Stimulated activated CD4-positive, alpha-beta T cell treated with anti-CD3 and anti-CD28 coated beads, TNF-alpha, amount 100 ng/mL, for 48 hours (primary cell): ENCODE measurements at regions not wholly inside any gene's neighbourhood (a gene's known extent, or its start where the extent isn't known, plus 50 kb on each side); places are given as distances from the start of the nearest gene placed in this dataset.
"Not testable (repeated sequence)": the region's sequence is repeated elsewhere in the genome, so short reads cannot be mapped to it uniquely, and the experiment has no call there.

Experiments
- DNase-seq, 3 donors: peaks; one replicate each; pipeline ENCODE4 v3.0.0-alpha.2; 2020; ENCODE audit warnings: low read depth in 3 of 3

DNA sequence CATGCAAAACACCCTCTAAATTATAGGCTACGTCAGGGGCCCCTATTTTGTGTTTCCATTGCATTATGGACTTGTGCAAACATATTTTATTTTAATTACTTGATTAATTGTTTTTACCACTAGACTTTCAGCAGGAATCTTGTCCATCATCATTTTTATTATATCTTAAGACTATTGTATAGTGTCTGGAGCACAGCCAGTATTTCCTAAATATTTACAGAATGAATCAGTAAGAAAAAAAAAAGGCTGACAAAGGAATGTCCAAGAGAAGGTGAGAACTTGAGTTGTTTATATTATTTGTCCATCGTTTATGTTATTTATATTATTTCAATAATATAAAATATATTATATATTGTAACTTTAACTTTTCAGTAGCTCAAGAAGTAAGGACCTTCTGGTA is 664.7 kb downstream of the SLC6A15 start:
- no peak for DNase-seq

DNA sequence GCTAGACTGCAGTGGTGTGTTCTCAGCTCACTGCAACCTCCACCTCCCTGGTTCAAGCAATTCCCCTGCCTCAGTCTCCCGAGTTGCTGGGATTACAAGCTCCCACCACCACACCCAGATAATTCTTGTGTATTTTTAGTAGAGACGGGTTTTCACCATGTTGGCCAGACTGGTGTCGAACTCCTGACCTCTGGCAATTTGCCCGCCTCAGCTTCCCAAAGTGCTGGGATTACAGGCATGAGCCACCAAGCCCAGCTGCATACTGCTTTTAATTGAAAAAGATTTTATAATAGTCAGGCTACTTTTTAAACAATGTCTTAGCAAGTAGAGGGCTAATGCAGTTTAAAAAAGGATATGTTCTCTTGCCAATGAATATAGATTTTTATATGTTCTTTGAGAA is 668.9 kb downstream of the SLC6A15 start:
- DNase-seq = no peak

DNA sequence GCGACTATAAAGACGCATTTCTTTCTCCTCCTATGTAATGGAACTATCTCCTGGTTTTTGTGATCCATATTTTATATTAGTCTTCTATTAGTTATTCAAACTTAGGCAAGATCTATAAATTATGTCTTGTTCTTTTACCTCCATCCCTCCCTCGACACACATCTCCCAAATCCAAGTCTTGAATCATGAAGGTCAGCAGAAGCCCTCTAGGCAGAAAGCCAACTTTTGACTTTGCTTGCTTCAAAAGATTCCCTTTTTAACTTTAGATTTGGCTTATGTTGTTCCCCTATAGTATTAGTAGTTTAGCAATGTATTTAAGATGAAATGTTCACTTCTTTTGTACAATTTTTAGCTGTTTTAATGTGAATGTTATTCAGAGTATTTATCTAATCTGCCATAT is 689.8 kb downstream of the SLC6A15 start:
- no peak for DNase-seq

DNA sequence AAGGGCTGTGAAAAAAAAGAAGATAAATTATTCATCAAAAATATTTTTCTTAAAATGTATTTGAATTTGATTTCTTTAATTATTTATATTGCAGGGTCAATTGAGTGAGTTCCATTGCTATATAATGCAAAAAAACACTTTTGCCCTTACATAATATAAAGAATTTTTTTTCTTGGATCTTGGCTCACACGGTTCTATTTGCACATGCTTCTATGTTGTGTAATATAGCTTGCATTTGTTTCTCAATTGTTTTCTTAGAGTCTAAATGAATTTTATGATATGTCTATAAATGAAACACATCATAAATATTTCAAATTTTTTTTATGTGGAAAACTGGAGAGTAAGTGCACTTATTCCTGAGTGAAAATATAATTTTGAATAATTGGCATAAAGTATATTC is 694.2 kb downstream of the SLC6A15 start:
- no peak for DNase-seq

DNA sequence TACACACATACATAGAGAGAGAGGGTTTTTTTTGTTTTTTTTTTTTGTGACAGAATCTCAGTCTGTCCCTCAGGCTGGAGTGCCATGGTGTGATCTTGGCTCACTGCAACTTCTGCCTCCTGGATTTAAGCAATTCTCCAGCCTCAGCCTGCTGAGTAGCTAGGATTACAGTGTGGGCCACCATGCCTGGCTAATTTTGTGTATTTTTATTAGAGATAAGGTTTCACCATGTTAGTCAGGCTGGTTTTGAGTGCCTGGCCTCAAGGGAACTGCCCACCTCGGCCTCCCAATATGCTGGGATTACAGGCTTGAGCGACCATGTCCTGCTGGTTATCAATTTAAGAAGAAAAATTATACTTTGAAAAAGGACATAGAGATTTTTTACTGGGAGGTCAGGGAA is 710.6 kb downstream of the SLC6A15 start:
- no peak for DNase-seq

DNA sequence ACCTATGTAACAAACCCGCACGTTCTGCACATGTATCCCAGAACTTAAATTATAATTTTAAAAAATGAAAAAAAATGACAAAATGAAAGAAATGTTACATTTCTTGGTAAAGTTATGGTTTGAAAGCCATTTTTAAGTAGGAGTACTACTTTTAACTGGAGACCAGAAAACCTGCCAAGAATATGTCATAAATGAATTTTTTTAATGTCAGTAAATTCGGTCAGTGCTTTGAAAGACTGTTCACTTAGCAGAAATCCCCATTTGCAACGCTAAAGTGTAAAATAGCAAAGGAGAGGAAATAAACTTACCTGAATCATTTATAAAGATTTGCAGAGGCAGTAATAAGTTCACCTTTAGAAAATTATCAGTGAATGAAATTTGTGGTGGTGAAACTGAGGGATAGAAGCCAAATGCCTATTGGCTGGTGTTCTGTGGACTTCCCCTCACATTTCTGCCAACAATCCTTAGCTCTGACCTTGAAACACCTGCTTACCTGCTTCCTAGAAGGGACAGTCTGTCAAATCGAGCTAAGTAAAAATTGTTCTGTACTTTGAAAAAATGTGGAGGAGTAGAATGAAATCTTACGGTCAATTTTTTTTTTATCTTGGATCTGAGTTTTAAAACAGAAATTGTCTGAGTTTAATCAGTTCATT is 714.2 kb downstream of the SLC6A15 start:
- no peak for DNase-seq

DNA sequence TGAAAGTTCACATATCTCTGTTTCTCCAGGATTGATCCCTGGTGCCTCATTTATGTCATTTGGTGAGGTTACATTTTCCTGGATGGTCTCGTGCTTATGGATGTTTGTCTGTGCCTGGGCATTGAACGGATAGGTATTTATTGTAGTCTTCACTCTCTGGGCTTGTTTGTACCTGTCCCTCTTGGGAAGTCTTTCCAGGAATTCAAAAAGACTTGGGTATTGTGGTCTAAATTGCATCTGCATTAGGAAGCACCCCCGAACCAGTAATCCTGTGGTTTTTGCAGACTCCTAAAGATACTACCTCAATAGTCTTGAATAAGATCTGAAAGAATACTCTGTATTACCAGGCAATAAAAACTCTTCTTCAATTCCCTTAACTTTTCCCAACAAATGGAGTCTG is 720.8 kb downstream of the SLC6A15 start:
- no peak for DNase-seq

DNA sequence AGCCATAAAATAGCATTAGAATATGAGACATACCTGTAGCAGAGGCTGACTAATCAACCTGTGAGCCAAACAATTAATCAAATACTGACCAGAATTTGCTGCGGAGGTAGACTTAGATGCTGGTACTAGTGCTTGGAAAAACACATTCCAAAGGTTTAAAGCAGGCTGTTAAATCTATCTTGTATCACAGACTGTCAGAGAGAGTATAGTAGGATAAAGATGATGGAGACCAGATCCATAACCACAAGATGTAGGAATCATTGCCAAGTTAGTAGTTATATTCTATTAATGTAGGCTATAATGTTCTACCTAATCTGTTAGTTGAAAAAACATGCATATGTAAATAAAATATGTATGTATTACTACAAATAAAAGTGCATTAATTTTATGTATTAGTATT is 726.2 kb downstream of the SLC6A15 start:
- no peak for DNase-seq

DNA sequence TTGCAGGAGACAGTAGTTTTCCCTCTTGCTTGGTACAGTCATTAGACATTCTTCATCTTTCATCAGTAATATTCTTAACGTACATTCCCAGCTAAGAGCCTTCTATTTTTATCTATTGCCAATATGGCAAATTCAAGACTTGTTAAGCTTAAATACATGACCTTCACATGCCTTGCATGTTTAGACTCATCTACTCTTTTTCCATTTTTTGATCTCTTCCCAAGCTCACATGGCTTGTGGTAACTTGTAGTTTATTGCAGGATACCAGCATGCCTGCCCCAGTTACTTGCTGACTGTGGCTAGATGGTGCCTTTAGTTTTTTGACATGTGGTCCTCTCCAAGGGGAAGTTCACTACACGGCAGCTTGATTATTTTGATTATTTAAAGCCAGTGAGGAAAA is 729.0 kb downstream of the SLC6A15 start:
- DNase-seq = no peak

DNA sequence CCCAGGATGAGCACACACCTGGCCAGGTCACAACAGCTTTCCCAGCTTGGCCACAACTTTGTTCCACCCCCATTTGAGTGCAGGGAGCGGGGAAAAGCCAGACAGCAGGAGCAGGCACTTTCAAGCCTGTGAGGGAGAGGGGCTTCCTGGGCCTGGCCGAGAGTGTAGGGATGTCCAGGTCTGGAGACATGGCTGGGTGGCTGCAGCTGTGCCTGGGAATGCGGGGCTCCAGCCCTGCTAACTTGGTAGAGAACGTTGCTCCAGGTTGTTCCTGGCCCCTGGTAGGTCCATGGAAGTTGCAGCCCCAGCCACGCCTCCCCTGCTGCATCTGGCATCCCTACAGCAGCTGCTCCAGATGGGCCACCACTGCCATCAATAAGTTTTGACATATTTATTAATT is 738.5 kb downstream of the SLC6A15 start:
- DNase-seq = no peak

DNA sequence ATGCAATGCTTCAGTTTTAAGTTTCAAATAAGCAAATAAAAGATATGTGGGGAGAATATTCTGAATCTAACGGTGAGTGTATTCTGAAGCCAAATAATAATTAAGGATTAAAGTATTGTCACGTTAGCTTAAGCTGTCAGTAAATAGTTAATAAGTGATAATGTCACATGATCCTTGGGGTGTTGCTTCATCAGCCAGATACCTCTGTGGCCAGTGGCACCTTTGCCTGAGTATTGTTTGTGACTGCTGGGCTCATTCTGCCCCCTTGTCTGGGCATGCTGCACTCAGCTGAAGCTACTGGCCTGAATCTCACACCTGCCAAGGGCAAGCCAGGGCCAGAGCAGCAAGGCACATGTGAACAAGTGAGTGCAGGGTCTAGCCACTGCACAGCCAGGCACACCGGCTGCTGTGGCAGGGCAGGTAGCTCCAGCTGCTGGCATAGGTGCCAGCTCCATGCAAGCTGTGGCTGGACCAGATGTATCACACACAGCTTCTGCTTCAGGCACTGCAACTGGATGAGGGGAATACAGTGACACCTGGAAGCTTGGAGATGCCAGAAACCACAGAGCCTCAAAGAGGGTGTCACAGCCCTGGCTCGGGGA is 739.7 kb downstream of the SLC6A15 start:
- DNase-seq = no peak

DNA sequence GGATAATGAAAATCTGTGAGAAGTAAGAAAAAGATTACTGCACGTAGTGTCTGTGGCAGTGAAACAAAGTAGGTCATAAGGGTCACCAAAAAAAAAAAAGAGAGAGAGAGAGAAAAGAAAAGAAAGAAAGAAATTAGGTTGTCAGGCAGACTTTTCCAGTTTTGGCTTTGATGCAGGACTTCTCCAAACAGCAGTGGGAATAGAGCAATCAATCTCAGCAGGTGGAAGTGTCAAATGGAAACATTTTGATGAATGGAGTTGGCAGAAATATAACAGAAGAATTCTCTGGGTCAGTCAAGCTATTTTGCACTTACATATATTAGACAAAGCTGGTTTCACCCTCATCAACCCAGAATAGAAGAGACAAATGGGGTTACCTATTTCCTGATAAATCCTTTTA is 745.8 kb downstream of the SLC6A15 start:
- DNase-seq = no peak

DNA sequence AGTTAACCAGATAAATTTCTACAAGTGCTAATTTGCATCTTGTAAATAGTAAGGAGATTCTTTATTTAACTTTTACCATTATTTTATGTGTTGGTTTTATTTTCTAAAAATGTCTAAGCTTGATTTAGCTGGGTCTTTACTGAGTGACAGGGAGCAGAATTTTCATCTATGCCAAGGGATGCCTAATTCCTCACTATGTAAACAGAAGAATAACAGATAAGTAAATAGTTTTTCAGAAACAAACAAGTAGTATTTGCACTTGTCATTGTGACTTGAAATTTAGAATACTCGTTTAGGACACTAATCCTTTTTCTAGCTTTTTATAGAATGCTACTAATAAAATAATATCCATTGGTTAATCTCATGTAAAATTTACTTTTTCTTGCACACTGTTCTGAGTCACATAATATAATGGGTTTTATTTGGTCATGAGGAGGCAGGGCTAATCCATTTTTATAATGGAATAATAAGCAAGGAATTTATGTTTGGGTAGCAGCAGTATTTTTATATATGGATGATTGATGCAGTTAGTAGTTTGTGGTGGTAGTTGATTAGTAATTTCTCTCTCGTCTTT is 746.5 kb downstream of the SLC6A15 start:
- no peak for DNase-seq

DNA sequence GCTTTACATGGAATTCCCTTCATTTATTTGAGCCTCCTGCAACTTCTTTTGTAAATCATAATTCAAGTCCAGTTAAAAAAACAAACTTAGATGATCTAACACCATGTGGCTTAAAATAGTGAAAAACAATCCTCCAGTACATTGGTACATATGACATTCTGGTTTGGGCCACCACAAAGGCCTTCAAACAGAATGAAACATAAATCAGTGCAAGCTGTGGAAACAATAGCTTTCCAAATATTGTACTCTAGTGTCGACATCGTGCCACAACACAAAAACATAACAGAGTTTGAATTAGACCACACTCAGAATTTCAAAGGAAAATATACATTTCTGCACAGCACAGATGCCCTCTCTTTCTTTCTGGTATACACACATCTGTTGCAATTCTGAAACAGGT is 751.3 kb downstream of the SLC6A15 start:
- no peak for DNase-seq

DNA sequence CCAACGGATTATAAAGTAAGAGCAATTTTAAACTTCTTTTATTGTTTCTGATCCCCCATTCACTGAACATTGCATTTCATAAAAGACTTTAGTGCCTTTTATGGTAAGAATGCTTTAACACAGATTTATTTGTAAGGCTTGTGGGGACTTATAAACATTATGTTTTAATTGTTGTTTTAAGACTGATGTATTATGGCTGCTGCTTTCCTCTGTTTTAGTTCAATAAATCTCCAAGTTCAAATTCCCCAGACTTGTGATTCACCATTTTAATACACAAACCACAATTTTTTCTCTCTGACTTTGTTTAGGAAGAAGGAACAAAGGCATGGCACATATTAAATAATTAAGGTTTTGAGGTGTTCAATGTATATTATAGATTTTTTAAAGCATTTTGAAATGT is 753.3 kb downstream of the SLC6A15 start:
- no peak for DNase-seq

DNA sequence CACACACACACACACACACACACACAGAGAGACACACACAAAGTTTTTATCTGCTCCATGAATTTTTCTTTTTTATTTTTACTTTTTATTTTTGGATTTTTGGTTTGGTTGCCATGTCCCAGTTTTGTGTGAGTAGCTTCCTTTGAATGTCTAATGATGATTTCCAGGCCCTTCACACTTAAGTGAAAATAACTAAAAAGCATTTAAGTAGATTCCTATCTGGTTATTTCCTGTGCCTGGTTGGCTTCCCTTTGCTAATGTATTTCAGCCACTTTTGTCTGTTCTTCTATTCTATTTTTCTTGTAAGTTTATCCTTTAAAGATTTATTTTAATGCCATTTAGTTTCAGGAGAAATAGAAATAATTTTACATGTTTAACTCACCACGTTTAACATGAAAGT is 755.4 kb downstream of the SLC6A15 start:
- no peak for DNase-seq

DNA sequence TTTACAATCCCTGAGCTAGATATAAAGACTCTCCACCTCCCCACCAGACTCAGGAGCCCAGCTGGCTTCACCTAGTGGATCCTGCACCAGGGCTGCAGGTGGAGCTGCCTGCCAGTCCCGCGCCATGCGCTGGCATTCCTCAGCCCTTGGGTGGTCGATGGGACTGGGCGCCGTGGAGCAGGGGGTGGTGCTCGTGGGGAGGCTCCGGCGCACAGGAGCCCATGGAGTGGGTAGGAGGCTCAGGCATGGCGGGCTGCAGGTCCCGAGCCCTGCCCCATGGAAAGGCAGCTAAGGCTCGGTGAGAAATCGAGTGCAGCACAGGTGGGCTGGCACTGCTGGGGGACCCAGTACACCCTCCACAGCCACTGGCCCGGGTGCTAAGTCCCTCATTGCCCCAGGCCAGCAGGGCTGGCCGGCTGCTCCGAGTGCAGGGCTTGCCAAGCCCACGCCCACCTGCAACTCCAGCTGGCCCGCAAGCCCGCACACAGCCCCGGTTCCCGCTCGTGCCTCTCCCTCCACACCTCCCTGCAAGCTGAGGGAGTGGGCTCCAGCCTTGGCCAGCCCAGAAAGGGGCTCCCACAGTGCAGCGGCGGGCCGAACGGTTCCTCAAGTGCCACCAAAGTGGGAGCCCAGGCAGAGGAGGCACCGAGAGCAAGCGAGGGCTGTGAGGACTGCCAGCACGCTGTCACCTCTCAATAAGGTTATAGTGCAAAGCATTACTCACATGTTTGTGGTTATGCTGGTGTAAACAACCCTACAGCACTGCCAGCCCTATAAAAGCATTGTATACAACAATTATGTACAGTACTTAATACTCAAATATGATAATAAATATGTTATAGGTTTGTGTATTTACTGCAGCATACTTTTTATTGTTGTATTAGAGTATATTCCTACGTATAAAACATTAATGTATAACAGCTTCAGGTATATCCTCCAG is 757.3 kb downstream of the SLC6A15 start:
- DNase-seq = not testable (repeated sequence)

DNA sequence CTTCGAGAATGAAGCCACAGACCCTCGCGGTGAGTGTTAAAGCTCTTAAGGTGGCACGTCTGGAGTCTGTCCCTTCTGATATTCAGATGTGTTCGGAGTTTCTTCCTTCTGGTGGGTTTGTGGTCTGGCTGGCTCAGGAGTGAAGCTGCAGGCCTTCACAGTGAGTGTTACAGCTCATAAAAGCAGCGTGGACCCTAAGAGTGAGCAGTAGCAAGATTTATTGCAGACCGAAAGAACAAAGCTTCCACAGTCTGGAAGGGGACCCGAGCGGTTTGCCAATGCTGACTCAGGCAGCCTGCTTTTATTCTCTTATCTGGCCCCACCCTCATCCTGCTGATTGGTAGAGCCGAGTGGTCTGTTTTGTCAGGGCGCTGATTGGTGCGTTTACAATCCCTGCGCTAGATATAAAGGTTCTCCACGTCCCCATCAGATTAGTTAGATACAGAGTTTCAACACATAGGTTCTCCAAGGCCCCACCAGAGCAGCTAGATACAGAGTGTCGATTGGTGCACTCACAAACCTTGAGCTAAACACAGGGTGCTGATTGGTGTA is 758.1 kb downstream of the SLC6A15 start:
- DNase-seq = not testable (repeated sequence)

DNA sequence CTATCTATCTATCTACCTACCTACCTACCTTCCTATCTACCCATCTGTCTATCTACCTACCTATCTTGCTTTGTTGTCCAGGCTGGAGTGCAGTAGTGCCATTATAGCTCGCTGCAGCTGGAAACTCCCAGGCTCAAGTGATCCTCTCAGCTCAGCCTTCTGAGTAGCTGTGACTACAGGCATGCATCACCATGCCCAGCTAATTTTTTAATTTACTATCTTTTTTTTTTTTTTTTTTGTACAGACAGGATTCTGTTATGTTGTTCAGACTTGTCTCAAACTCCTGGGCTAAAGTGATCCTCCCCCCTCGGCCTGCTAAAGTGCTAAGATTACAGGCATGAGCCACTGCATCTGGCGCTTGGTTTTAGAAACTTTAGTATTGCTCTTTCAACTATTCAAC is 762.4 kb downstream of the SLC6A15 start:
- no peak for DNase-seq

DNA sequence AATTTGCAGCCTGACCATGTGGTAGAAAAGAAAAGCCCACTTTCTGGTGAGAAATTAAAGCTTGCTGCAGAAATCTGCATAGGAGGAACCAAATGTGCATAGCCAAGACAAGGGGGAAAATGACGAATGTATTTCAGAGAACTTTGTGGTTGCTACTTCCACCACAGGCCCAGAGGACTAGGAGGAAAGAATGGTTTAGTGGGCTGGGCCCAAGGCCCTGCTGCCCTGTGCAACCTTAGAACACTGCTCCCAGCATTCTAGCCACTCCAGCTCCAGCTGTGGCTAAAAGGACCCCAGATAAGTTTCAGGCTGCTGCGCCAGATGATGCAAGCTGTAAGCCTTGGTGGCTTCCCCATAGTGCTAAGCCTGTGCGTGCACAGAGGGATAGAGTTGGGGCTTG is 764.3 kb downstream of the SLC6A15 start:
- no peak for DNase-seq

DNA sequence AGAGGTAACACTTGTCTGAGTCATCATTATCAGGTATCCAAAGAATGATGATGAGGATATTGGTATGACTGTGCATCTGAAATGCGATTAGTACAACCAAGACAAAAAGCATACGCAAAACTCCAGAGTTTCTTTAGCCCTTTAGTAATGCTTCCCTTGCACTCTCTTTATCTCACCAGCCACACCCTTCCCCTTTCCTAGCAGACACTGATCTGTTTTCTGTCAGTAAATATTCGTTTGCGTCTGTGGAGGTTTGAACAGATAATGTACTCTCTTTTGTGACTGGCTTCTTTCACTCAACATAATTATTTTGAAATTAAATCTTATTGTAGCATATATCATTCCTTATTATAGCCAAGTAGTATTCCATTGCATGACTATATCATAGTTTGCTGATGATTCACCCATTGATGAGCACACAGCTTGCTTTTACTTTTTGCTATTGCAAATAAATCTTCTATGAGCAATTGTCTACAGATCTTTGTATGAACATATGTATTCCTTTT is 775.7 kb downstream of the SLC6A15 start:
- no peak for DNase-seq
